HG03196 (cell line): ENCODE measurements at regions not wholly inside any gene's neighbourhood (a gene's known extent, or its start where the extent isn't known, plus 50 kb on each side); places are given as distances from the start of the nearest gene placed in this dataset.
"Not testable (repeated sequence)": the region's sequence is repeated elsewhere in the genome, so short reads cannot be mapped to it uniquely, and the experiment has no call there.

Source experiments
- ATAC-seq: cut with Tn5 transposase; IDR thresholded peaks from one replicate; pipeline ENCODE4 v1.9.1; 2021; ENCODE audit not compliant: unreplicated experiment

DNA sequence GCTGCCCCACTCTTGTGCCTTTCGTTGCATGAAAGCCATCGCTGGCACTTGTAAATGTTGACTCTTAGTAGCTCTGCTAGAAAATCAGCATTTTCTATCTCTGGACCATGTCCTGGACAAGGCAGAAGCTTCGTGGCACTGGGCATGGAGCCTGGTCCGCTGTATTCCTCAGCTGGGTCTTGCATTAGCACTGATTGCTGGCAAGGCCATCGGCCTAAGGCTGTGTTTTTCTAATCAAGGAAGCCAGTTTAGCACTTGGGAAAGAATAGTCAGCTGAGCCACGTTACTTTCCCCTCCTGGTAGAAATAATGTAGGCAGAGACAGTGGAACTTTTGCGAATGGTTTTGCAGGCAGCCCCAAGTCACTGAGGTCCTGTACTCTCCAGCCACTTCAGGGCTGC lies 180.2 kb upstream of the EOLA2 start:
- ATAC-seq, result no peak

DNA sequence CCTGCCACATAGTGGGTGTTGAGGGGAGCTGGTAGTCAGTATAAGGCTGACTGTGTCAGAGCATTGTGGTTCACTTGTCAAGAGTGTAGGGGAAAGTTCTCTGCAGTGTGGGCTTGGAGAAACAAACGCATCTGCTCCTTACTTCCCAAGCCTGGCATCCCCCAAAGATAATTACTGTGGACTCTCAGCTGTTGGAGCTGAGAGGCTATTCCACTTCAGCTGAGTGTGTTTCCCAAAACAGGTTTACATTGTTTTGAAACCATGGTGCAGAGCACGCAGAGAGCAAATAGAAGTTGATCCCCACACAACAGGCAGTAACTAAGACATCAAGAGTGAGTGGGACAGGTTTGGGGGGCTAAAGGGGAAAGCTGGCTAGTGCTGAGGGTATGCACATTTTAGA lies 181.0 kb upstream of the EOLA2 start:
- ATAC-seq, result no peak

DNA sequence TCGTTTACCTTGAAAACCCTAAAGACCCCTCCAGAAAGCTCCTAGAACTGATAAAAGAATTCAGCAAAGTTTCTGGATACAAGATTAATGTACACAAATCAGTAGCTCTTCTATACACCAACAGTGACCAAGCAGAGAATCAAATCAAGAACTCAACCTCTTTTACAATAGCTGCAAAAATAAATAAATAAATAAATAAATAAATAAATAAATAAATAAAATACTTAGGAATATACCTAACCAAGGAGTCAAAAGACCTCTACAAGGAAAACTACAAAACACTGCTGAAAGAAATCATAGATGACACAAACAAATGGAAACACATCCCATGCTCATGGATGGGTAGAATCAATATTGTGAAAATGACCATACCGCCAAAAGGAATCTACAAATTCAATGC lies 186.8 kb upstream of the EOLA2 start:
- ATAC-seq, result not testable (repeated sequence)

GRCh38 chrX:150127216-150127615 lies 188.9 kb upstream of the EOLA2 start:
- ATAC-seq, result no peak

DNA sequence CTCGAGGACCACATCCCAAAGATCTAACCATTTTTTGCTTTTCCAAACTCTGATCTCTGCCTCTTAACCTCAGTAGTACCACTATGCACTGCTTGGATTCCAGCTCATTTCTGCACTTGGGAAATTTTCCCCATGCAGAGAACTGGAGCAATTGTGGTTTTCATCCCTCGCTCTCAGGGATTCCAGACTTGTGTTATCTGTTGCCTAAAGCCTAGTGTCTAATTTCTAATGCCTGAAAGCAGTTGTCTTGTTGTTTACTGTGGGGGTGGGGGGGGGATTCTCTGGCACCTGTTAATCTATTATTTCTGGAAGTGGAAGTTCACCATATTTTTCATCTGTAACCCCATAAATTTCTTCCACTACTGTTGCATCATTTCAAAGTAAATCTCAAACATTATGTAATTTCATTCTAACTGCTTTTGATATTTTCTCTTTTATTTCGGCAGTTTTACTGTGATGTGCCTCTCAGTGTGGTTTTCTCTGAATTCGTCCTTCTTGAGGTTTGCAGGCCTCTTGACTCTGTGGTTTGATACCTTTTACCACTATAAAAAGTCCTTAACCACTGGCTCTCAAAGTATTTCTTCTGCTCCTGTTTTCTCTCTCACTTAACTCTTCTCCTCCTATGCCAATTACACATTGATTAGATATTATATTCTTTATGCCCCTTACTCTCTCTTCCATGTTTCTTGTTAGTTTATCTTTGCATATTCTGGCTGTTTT lies 205.6 kb upstream of the EOLA2 start:
- ATAC-seq, result no peak

GRCh38 chrX:150146271-150146896 lies 208.1 kb upstream of the EOLA2 start:
- no peak for ATAC-seq

DNA sequence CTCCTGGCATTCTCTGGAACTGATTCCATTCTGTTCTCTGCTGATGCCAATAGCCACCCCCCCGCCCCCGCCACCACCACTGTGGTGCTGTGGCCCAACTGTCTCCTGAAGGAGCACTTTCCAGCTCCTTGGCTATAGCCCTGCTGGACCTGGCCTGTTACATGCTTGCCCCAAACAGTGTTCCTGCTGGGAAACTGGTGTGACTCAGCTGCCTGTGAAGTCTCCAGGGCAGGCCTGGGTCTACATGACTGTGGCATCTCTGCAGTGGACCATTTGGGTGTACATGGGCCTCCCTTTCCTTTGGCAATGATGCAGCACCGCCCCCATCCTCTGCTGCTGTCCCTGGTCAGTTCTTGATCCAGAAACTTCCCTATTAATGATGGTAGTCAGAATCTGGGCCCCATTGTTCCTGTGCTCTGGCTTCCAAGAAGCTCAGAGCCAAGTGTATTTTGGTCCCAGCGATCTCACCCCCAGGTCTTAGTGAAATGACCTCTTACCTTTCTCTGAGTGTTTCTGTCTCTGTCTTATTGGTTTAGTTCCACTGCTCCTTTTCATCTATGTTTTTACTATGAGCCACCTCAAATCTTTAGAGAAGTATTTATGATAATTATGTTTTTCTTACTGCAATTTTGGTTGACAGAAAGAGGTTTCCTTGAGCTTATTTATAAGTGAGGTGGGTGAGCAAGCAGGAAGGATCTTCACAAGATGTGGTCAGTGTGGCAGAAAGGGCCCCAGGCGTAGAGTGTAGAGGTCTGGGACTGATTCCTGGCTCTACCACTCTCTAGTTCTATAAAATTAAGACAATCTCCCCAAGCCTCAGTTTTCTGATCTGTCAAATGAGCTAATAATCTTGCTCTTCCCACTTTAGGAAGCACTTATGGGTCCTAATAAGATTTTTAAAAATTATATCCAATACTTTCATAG lies 210.7 kb upstream of the EOLA2 start:
- ATAC-seq, result no peak

- no peak for ATAC-seq
Measured at GRCh38 chrX:150150076-150150779, 211.9 kb upstream of the EOLA2 start.

GRCh38 chrX:150150780-150151125 lies 212.4 kb upstream of the MAMLD1 start:
- ATAC-seq, result no peak

- no peak for ATAC-seq
Measured at GRCh38 chrX:150152036-150152435, 211.1 kb upstream of the MAMLD1 start.

DNA sequence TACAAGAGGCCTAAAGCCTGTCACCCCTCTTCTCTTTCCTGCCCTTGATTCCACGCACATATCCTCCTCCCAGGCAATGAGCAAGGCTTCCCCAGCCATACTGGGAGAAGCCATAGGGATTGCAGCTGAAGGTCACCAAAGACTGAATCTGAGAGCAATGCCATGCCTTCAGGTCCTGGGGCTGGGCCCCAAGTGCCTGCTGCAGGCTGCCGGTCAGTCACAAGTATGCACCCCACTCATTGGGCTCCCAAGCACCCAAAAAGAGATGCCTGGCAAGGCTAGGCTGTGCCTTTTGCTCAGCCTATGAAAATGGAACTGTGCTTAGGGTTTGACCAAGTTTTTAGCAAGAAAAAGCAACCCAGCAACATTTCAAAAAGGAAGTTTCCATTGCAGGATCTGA lies 210.6 kb upstream of the MAMLD1 start:
- ATAC-seq, result no peak

- no peak for ATAC-seq
Measured at GRCh38 chrX:150155436-150156035, 207.6 kb upstream of the MAMLD1 start.

- ATAC-seq, result no peak
Measured at GRCh38 chrX:150156615-150157014, 206.5 kb upstream of the MAMLD1 start.

- ATAC-seq, result no peak
Measured at GRCh38 chrX:150157291-150157690, 205.8 kb upstream of the MAMLD1 start.

- no peak for ATAC-seq
Measured at GRCh38 chrX:150158554-150159332, 204.4 kb upstream of the MAMLD1 start.

DNA sequence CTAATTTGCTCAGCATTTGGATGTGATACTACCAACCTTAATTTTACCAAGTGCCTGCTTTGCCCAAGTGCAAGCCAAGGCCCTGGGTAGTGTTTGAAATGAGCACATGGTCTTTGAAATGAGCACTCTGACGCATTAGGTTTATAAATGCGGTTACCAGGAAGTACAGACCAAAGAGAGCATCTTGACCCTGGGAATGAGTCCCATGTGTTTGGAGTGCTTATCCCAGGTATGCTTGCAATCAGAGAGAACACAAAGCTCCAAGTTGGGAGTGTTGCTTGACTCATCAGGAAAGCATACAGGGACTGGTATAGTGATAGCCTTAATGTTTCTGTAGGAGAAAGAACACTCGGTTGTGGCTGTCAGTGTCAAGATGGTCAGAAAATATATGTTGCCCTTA lies 203.6 kb upstream of the MAMLD1 start:
- ATAC-seq, result no peak

- ATAC-seq, result no peak
Measured at GRCh38 chrX:150160656-150161055, 202.5 kb upstream of the MAMLD1 start.

DNA sequence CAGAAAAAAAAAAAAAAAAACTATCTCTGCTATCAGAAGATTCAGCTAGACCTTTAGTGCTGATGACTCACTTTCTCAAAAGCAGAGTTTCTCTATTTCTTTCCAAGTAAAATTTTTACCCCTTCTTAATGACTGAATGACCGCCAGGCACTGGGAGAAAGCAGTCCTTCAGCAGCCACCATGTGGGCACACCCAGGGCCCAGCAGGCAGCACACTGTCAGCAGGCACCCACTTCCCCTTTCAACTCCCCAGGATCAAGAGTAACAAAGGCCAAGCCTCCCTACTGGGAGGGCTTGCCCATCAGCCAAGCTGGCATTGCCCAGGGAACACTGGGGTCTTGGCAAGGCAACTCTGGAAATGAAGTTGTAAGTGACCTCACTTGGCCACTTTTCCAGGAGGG lies 201.9 kb upstream of the MAMLD1 start:
- ATAC-seq, result no peak

DNA sequence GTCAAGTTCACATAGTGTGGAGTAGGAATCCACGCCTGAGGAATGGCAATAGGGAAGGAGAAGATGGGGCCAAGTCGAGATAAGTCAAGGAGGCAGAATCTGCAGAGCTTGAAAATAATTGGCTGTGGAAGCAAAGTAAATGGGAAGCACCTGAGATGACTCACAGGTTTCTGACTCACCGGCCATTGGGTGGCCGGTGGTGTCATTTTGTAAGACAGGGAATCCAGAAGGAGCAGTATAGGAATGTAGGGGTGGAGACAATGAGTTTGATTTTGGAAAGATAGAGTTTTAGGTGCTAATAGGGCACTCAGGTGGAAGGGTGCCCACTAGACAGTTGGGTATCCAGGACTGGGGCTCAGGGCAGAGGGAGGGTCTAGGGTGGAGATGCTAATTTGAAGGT lies 201.0 kb upstream of the MAMLD1 start:
- no peak for ATAC-seq
